ENCODE measurements at regions not wholly inside any gene's neighbourhood (a gene's known extent, or its start where the extent isn't known, plus 50 kb on each side); places are given as distances from the start of the nearest gene placed in this dataset.
"Not testable (repeated sequence)": the region's sequence is repeated elsewhere in the genome, so short reads cannot be mapped to it uniquely, and the experiment has no call there.

- no peak for TF ChIP-seq POLR2A (IDR thresholded peaks at IDR 0.05; ENCODE audit: low read length)
- no peak for TF ChIP-seq GATA1 (IDR thresholded peaks at IDR 0.05; ENCODE audit: low read depth, low read length)
- DNase-seq: no peak
These were observed 74.1 kb downstream of the ABCC12 start for GRCh38 chr16:48081656-48082055.

- DNase-seq: no peak
- TF ChIP-seq POLR2A (IDR thresholded peaks at IDR 0.05; ENCODE audit: low read length): no peak
- TF ChIP-seq GATA1 (IDR thresholded peaks at IDR 0.05; ENCODE audit: low read depth, low read length): no peak
These were observed 79.3 kb downstream of the ABCC12 start for GRCh38 chr16:48076455-48077012.

GRCh38 chr16:48075398-48075797, 80.4 kb downstream of the ABCC12 start:
- no peak for DNase-seq
- TF ChIP-seq GATA1 (IDR thresholded peaks at IDR 0.05; ENCODE audit: low read depth, low read length): no peak
- no peak for TF ChIP-seq POLR2A (IDR thresholded peaks at IDR 0.05; ENCODE audit: low read length)

GRCh38 chr16:48067388-48067787, 88.4 kb downstream of the ABCC12 start:
- DNase-seq: no peak
- TF ChIP-seq POLR2A (IDR thresholded peaks at IDR 0.05; ENCODE audit: low read length): no peak
- no peak for TF ChIP-seq GATA1 (IDR thresholded peaks at IDR 0.05; ENCODE audit: low read depth, low read length)

GRCh38 chr16:48064971-48065370, 90.8 kb downstream of the ABCC12 start:
- no peak for DNase-seq
- TF ChIP-seq GATA1 (IDR thresholded peaks at IDR 0.05; ENCODE audit: low read depth, low read length): no peak
- no peak for TF ChIP-seq POLR2A (IDR thresholded peaks at IDR 0.05; ENCODE audit: low read length)

GRCh38 chr16:48062681-48063080, 93.1 kb downstream of the ABCC12 start:
- no peak for DNase-seq

GRCh38 chr16:48059936-48060335, 95.9 kb downstream of the ABCC12 start:
- no peak for TF ChIP-seq GATA1 (IDR thresholded peaks at IDR 0.05; ENCODE audit: low read depth, low read length)
- no peak for TF ChIP-seq POLR2A (IDR thresholded peaks at IDR 0.05; ENCODE audit: low read length)
- no peak for DNase-seq

More at GRCh38 chr16:48062681-48063080, 93.1 kb downstream of the ABCC12 start:
- TF ChIP-seq POLR2A (IDR thresholded peaks at IDR 0.05; ENCODE audit: low read length) (no peak), GATA1 (IDR thresholded peaks at IDR 0.05; ENCODE audit: low read depth, low read length) (no peak)

GRCh38 chr16:48059190-48059589, 96.6 kb downstream of the ABCC12 start:
- not testable (repeated sequence) for DNase-seq

GRCh38 chr16:48057048-48057447, 98.7 kb downstream of the ABCC12 start:
- DNase-seq: no peak
- TF ChIP-seq GATA1 (IDR thresholded peaks at IDR 0.05; ENCODE audit: low read depth, low read length) (no peak), POLR2A (IDR thresholded peaks at IDR 0.05; ENCODE audit: low read length) (no peak)

- no peak for TF ChIP-seq GATA1 (IDR thresholded peaks at IDR 0.05; ENCODE audit: low read depth, low read length)
- no peak for TF ChIP-seq POLR2A (IDR thresholded peaks at IDR 0.05; ENCODE audit: low read length)
- peak; percentile 29 to 46 for DNase-seq
These were observed 100.8 kb downstream of the ABCC12 start for GRCh38 chr16:48054881-48055601.

- no peak for TF ChIP-seq GATA1 (IDR thresholded peaks at IDR 0.05; ENCODE audit: low read depth, low read length)
- TF ChIP-seq POLR2A (IDR thresholded peaks at IDR 0.05; ENCODE audit: low read length): no peak
- DNase-seq: no peak
These were observed 102.4 kb downstream of the ABCC12 start for GRCh38 chr16:48053418-48053745.

GRCh38 chr16:48052731-48053417, 102.9 kb downstream of the ABCC12 start:
- DNase-seq: no peak
- TF ChIP-seq POLR2A (IDR thresholded peaks at IDR 0.05; ENCODE audit: low read length): no peak
- TF ChIP-seq GATA1 (IDR thresholded peaks at IDR 0.05; ENCODE audit: low read depth, low read length): no peak

- no peak for DNase-seq
- TF ChIP-seq GATA1 (IDR thresholded peaks at IDR 0.05; ENCODE audit: low read depth, low read length) (no peak), POLR2A (IDR thresholded peaks at IDR 0.05; ENCODE audit: low read length) (no peak)
These were observed 104.9 kb downstream of the ABCC12 start for GRCh38 chr16:48050871-48051270.

GRCh38 chr16:48049847-48050246, 105.9 kb downstream of the ABCC12 start:
- no peak for TF ChIP-seq POLR2A (IDR thresholded peaks at IDR 0.05; ENCODE audit: low read length)
- DNase-seq: no peak

GRCh38 chr16:48047720-48048119, 108.1 kb downstream of the ABCC12 start:
- no peak for TF ChIP-seq GATA1 (IDR thresholded peaks at IDR 0.05; ENCODE audit: low read depth, low read length)
- TF ChIP-seq POLR2A (IDR thresholded peaks at IDR 0.05; ENCODE audit: low read length): no peak
- no peak for DNase-seq

Measured in erythroblast (primary cell).